WI38 (cell line): ENCODE measurements at regions not wholly inside any gene's neighbourhood (a gene's known extent, or its start where the extent isn't known, plus 50 kb on each side); places are given as distances from the start of the nearest gene placed in this dataset.
"Not testable (repeated sequence)": the region's sequence is repeated elsewhere in the genome, so short reads cannot be mapped to it uniquely, and the experiment has no call there.

ENCODE experiments used
- H3K4me3 ChIP-seq: 2 replicates; pipeline ENCODE4 v1.5.1; 2011; ENCODE audit warnings: low read depth, mild to moderate bottlenecking, control low read depth, low read length
- CTCF ChIP-seq: IDR thresholded peaks from 2 replicates; pipeline ENCODE4 v1.5.1; 2012; ENCODE audit warnings: low read depth, mild to moderate bottlenecking, control low read depth, low read length

DNA sequence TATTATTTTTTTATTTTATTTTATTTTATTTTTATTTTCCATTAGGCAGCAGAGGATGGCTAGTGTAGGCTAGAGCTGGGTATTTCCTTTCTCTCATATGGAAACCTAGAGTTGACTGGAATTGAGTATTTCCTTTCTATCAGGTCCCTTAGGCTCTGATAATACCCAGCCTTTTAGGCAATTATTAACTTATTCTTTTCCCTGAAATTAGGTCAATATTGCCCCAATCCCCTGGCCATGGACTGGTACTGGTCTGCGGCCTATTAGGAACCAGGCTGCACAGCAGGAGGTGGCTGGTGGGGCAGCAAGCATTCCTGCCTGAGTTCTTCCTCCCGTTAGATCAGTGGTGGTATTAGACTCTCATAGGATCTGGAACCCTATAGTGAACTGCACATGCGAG is 632.2 kb downstream of the TENT5A start:
- no peak for TF ChIP-seq CTCF
- H3K4me3 ChIP-seq = no peak overlapping the region

- TF ChIP-seq CTCF = no peak
- no peak overlapping the region for H3K4me3 ChIP-seq
These were observed 646.5 kb downstream of the TENT5A start for GRCh38 chr6:81105998-81106397.

- no peak for TF ChIP-seq CTCF
- no peak overlapping the region for H3K4me3 ChIP-seq
These were observed 654.2 kb downstream of the TENT5A start for GRCh38 chr6:81098109-81098814.

DNA sequence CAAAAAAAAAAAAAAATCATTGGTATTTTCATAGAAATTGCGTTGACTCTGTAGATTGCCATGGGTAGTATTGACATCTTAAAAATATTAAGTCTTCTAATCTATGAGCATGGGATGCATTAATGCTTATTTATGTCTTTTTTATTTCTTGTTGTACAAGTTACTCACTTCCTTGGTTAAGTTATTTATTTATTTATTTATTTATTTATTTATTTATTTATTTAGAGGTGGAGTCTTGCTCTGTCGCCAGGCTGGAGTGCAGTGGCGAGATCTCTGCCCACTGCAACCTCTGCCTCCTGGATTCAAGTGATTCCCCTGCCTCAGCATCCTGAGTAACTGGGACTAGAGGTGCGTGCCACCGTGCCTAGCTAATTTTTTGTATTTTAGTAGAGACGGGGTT is 656.0 kb downstream of the TENT5A start:
- H3K4me3 ChIP-seq = not testable (repeated sequence)

GRCh38 chr6:81093051-81093450 is 659.4 kb downstream of the TENT5A start:
- no peak for TF ChIP-seq CTCF
- no peak overlapping the region for H3K4me3 ChIP-seq

DNA sequence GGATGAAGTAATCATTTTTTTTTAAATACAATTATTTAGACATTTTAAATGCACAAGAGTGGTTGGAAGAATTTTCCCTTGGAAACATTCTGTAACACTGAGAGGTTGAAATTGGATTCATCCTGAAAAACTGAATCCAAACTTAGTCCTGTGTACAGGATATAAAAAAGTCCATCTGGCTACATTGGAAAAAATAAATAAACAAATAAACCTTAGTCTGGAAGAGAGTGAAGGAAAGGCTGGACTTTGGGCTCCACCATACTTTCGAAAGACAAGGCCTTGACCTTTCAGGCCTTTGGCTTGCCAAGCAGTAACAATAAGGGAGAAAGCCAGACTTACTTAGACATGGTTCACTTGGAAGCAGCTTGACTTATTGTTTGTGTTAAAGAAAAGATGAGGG is 664.3 kb downstream of the TENT5A start:
- no peak for TF ChIP-seq CTCF
- no peak overlapping the region for H3K4me3 ChIP-seq

DNA sequence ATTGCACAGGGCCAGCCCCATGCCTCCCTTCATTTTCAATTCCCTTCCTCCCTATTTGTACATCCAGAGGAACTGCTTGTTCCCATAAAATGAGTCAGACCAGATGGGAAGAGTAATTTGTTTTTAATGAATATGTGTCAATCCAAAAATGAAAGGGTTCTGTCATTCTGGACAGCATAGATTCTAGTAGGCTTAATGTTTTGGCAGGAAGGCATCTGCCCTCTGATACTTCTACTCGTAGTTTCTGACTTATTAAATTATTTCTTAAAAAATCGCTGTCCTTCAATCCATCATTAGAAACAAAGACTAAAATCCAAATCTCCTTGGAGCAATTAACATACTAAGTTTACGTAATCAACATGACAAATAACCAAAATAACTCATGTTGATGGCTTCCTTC is 665.5 kb downstream of the TENT5A start:
- no peak for TF ChIP-seq CTCF
- H3K4me3 ChIP-seq = no peak overlapping the region

DNA sequence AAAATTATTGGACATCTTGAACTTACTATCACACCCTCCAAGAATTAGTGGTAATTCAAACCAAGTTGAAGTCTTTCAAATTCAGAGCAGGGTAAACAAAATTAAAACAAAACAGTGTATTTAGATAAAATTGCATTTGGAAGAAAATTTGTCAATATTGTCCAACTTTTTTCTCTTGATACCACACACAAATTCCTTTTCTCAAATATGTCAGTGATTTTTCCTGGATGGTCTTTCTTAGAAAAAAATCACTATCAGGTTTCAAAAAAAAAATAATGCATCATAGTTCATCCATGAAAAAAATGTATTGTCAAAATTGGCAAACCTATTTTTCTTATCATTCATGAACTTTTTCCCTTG is 667.1 kb downstream of the TENT5A start:
- no peak overlapping the region for H3K4me3 ChIP-seq
- no peak for TF ChIP-seq CTCF
